CD4-positive, alpha-beta T cell (primary cell): ENCODE measurements at regions not wholly inside any gene's neighbourhood (a gene's known extent, or its start where the extent isn't known, plus 50 kb on each side); places are given as distances from the start of the nearest gene placed in this dataset.

ENCODE experiments used
- ATAC-seq: fragments of 200-7000 bp; cut with Tn5 transposase; one replicate; pipeline ENCODE4 v1.10.0; 2022; ENCODE audit warnings: mild to moderate bottlenecking; ENCODE audit not compliant: poor library complexity
- CTCF ChIA-PET: fragments of 350-600 bp; sonication (Branson Sonifier 250); formaldehyde crosslinking; loops from one replicate; lab custom pipeline; 2021; ENCODE audit warnings: antibody characterized with exemption, inconsistent platforms; lab: Charles Lee
- POLR2A ChIA-PET: fragments of 350-600 bp; sonication (Branson Sonifier 250); formaldehyde crosslinking; loops from one replicate; lab custom pipeline; 2021; ENCODE audit warnings: antibody characterized with exemption, inconsistent platforms; lab: Charles Lee
- DNase-seq, 14 experiments: peaks; one replicate each; pipeline ENCODE4 v3.0.0-alpha.2; 2013 to 2020; ENCODE audit warnings: mixed read lengths in 2 of 14
- H3K27ac ChIP-seq, 2 donors: one replicate each; pipeline versions ENCODE4 v1.5.1 to v1.7.0; 2013; ENCODE audit warnings: low read length in 2 of 2, low read depth in 1 of 2, mild to moderate bottlenecking in 1 of 2
- H3K27me3 ChIP-seq, 2 experiments: 1 replicate in 1 of 2; 2 replicates in 1 of 2; pipeline versions ENCODE4 v1.6.1 to v1.7.0; 2013; ENCODE audit warnings: low read length in 2 of 2, control low read depth in 1 of 2, mild to moderate bottlenecking in 1 of 2, moderate library complexity in 1 of 2; ENCODE audit not compliant: insufficient read depth in 2 of 2, control insufficient read depth in 1 of 2
- H3K36me3 ChIP-seq: one replicate; pipeline ENCODE4 v1.6.1; 2013; ENCODE audit warnings: low read length, control low read depth; ENCODE audit not compliant: insufficient read depth
- H3K4me1 ChIP-seq: one replicate; pipeline ENCODE4 v1.6.1; 2013; ENCODE audit warnings: low read length, control low read depth; ENCODE audit not compliant: insufficient read depth
- H3K4me3 ChIP-seq: one replicate; pipeline ENCODE4 v1.5.1; 2013; ENCODE audit warnings: mild to moderate bottlenecking, low read length, moderate library complexity
- H3K9me3 ChIP-seq, 2 experiments: 1 replicate in 1 of 2; 2 replicates in 1 of 2; pipeline versions ENCODE4 v1.6.1 to v1.7.0; 2013; ENCODE audit warnings: low read length in 2 of 2, mild to moderate bottlenecking in 2 of 2, control low read depth in 1 of 2, moderate library complexity in 1 of 2; ENCODE audit not compliant: control insufficient read depth in 1 of 2, insufficient read depth in 1 of 2
- H3K27ac Mint-ChIP-seq: one replicate; pipeline ENCODE4 v1.8.0; 2020; ENCODE audit warnings: mixed read lengths
- H3K27me3 Mint-ChIP-seq: one replicate; pipeline ENCODE4 v1.8.0; 2021; ENCODE audit warnings: mixed read lengths
- H3K36me3 Mint-ChIP-seq: one replicate; pipeline ENCODE4 v1.8.0; 2021; ENCODE audit warnings: low read depth, mixed read lengths
- H3K4me1 Mint-ChIP-seq: one replicate; pipeline ENCODE4 v1.8.0; 2021; ENCODE audit warnings: low read depth, mixed read lengths
- H3K4me3 Mint-ChIP-seq: one replicate; pipeline ENCODE4 v1.8.0; 2020; ENCODE audit warnings: mild to moderate bottlenecking, mixed read lengths
- H3K9me3 Mint-ChIP-seq: one replicate; pipeline ENCODE4 v1.8.0; 2020; ENCODE audit warnings: mixed read lengths
- CTCF ChIP-seq: fragments of 200-600 bp; IDR thresholded peaks from one replicate; pipeline ENCODE4 v1.8.0; 2022; ENCODE audit warnings: antibody characterized with exemption, mild to moderate bottlenecking
- intact Hi-C, 2 experiments: fragments of 100-400 bp; cut with DNase I in 1 of 2; cut with micrococcal nuclease in 1 of 2; formaldehyde crosslinking; loops; one replicate each; pipeline versions ENCODE4 v1.15.1 to v1.9.0; 2023 to 2025; cut with DNase I, micrococcal nuclease

GRCh38 chr18:31235856-31236255 lies 73.2 kb upstream of the DSC1 start:
- Mint-ChIP-seq H3K27ac (no peak overlapping the region), H3K9me3 (peaks cover 3% of the 10 kb centered on the region), H3K36me3 (no peaks in the 10 kb centered on the region), H3K4me3 (no peak overlapping the region), H3K4me1 (no peaks in the 10 kb centered on the region), H3K27me3 (no peaks in the 10 kb centered on the region)
- POLR2A ChIA-PET, result no interaction called here
- H3K9me3 ChIP-seq, result no peaks in the 10 kb centered on the region
- no peak overlapping the region for H3K4me3 ChIP-seq
- H3K27ac ChIP-seq, result no peak overlapping the region
- TF ChIP-seq CTCF, result no peak
- H3K36me3 ChIP-seq, result no peaks in the 10 kb centered on the region
- CTCF ChIA-PET, result no interaction called here
- no peaks in the 10 kb centered on the region for H3K27me3 ChIP-seq
- ATAC-seq (no peak), DNase-seq (no peak)
- intact Hi-C loops, result no loop called here
- no peaks in the 10 kb centered on the region for H3K4me1 ChIP-seq

GRCh38 chr18:31237142-31237541 lies 74.5 kb upstream of the DSC1 start:
- Mint-ChIP-seq H3K27me3 (no peaks in the 10 kb centered on the region), H3K36me3 (no peaks in the 10 kb centered on the region), H3K4me1 (no peaks in the 10 kb centered on the region), H3K9me3 (peaks cover 3% of the 10 kb centered on the region), H3K27ac (no peak overlapping the region), H3K4me3 (no peak overlapping the region)
- no peaks in the 10 kb centered on the region for H3K9me3 ChIP-seq
- DNase-seq (no peak), ATAC-seq (no peak)
- CTCF ChIA-PET, result no interaction called here
- intact Hi-C loops, result no loop called here
- POLR2A ChIA-PET, result no interaction called here
- H3K4me3 ChIP-seq, result no peak overlapping the region
- no peaks in the 10 kb centered on the region for H3K4me1 ChIP-seq
- H3K36me3 ChIP-seq, result no peaks in the 10 kb centered on the region
- no peaks in the 10 kb centered on the region for H3K27me3 ChIP-seq
- no peak overlapping the region for H3K27ac ChIP-seq
- no peak for TF ChIP-seq CTCF

- DNase-seq (no peak), ATAC-seq (no peak)
- ChIA-PET CTCF (no interaction called here), POLR2A (no interaction called here)
- no peaks in the 10 kb centered on the region for H3K9me3 ChIP-seq
- H3K27me3 ChIP-seq, result no peaks in the 10 kb centered on the region
- H3K27ac ChIP-seq, result no peak overlapping the region
- intact Hi-C loops, result no loop called here
- peaks cover 3% of the 10 kb centered on the region for H3K9me3 Mint-ChIP-seq
- no peak overlapping the region for H3K4me3 Mint-ChIP-seq
- H3K4me1 ChIP-seq, result no peaks in the 10 kb centered on the region
- H3K27me3 Mint-ChIP-seq, result no peaks in the 10 kb centered on the region
- H3K36me3 Mint-ChIP-seq, result no peaks in the 10 kb centered on the region
- H3K4me1 Mint-ChIP-seq, result no peaks in the 10 kb centered on the region
- no peak for TF ChIP-seq CTCF
- no peak overlapping the region for H3K27ac Mint-ChIP-seq
- H3K4me3 ChIP-seq, result no peak overlapping the region
- no peaks in the 10 kb centered on the region for H3K36me3 ChIP-seq
Measured at GRCh38 chr18:31241425-31241824, 76.5 kb upstream of the DSG1 start.
